WTC11 (cell line): ENCODE measurements at regions not wholly inside any gene's neighbourhood (a gene's known extent, or its start where the extent isn't known, plus 50 kb on each side); places are given as distances from the start of the nearest gene placed in this dataset.

Source experiments
- ARID4B ChIP-seq: sonication (generic); formaldehyde crosslinking; IDR thresholded peaks from 2 replicates; pipeline ENCODE4 v1.8.0; 2023; ENCODE audit warnings: missing genetic modification reagents, mild to moderate bottlenecking, borderline replicate concordance
- CTCF ChIP-seq: fragments of 200-600 bp; IDR thresholded peaks from 2 replicates; pipeline ENCODE4 v1.8.0; 2022; ENCODE audit warnings: antibody characterized with exemption
- NR1H2 ChIP-seq: sonication (generic); formaldehyde crosslinking; IDR thresholded peaks from 2 replicates; pipeline ENCODE4 v1.9.0; 2021; ENCODE audit warnings: mild to moderate bottlenecking, moderate library complexity, missing genetic modification reagents
- SP1 ChIP-seq: sonication (generic); formaldehyde crosslinking; conservative IDR thresholded peaks from 2 replicates; pipeline ENCODE4 v1.8.1; 2022; ENCODE audit warnings: missing genetic modification reagents
- ZNF281 ChIP-seq: sonication (generic); formaldehyde crosslinking; IDR thresholded peaks from 2 replicates; pipeline ENCODE4 v1.8.0; 2023; ENCODE audit warnings: mild to moderate bottlenecking, missing genetic modification reagents
- TF ChIP-seq, protein P1 (sequence below): sonication (generic); formaldehyde crosslinking; IDR thresholded peaks from 2 replicates; pipeline ENCODE4 v1.8.1; 2023; ENCODE audit warnings: mild to moderate bottlenecking, missing genetic modification reagents, moderate library complexity
- TF ChIP-seq, protein P2 (sequence below): sonication (generic); formaldehyde crosslinking; IDR thresholded peaks from 2 replicates; pipeline ENCODE4 v1.8.1; 2023; ENCODE audit warnings: mild to moderate bottlenecking, missing genetic modification reagents

DNA sequence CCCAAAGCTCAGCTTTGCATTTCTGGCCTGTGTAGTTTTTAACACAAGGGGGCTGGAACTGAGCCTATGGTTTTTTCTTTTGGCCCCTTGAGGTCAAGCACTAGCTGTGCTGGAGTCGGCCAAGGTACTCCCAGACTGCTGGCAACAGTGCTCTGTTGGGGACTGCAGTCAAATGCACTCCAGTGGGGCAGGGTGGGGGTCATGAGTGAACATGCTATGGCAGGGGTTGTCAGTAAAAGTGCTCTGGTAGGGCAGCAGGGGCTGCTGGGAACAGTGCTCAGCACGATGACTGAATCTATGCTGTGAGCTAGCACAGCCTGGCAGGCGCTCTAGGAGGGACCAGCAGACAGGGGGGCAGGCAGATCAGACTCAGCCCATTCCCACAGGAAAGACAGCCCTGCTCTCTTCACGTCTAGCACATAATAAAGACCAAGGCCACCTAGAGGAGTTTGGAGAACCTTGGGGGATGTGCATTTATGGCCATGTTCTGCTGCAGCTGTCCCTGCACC is 55.0 kb upstream of the CERS6 start:
- TF ChIP-seq NR1H2 (no peak), ARID4B (CRISPR knock-in tag) (no peak), CTCF (no peak), ZNF281 (CRISPR knock-in tag) (no peak), SP1 (CRISPR knock-in tag) (no peak)
- TF ChIP-seq, protein P1, sequence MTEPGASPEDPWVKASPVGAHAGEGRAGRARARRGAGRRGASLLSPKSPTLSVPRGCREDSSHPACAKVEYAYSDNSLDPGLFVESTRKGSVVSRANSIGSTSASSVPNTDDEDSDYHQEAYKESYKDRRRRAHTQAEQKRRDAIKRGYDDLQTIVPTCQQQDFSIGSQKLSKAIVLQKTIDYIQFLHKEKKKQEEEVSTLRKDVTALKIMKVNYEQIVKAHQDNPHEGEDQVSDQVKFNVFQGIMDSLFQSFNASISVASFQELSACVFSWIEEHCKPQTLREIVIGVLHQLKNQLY (CRISPR knock-in tag), result no peak
- TF ChIP-seq, protein P2, sequence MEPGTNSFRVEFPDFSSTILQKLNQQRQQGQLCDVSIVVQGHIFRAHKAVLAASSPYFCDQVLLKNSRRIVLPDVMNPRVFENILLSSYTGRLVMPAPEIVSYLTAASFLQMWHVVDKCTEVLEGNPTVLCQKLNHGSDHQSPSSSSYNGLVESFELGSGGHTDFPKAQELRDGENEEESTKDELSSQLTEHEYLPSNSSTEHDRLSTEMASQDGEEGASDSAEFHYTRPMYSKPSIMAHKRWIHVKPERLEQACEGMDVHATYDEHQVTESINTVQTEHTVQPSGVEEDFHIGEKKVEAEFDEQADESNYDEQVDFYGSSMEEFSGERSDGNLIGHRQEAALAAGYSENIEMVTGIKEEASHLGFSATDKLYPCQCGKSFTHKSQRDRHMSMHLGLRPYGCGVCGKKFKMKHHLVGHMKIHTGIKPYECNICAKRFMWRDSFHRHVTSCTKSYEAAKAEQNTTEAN (CRISPR knock-in tag), result no peak
